ENCODE measurements at regions not wholly inside any gene's neighbourhood (a gene's known extent, or its start where the extent isn't known, plus 50 kb on each side); places are given as distances from the start of the nearest gene placed in this dataset.

- TF ChIP-seq, protein P1, sequence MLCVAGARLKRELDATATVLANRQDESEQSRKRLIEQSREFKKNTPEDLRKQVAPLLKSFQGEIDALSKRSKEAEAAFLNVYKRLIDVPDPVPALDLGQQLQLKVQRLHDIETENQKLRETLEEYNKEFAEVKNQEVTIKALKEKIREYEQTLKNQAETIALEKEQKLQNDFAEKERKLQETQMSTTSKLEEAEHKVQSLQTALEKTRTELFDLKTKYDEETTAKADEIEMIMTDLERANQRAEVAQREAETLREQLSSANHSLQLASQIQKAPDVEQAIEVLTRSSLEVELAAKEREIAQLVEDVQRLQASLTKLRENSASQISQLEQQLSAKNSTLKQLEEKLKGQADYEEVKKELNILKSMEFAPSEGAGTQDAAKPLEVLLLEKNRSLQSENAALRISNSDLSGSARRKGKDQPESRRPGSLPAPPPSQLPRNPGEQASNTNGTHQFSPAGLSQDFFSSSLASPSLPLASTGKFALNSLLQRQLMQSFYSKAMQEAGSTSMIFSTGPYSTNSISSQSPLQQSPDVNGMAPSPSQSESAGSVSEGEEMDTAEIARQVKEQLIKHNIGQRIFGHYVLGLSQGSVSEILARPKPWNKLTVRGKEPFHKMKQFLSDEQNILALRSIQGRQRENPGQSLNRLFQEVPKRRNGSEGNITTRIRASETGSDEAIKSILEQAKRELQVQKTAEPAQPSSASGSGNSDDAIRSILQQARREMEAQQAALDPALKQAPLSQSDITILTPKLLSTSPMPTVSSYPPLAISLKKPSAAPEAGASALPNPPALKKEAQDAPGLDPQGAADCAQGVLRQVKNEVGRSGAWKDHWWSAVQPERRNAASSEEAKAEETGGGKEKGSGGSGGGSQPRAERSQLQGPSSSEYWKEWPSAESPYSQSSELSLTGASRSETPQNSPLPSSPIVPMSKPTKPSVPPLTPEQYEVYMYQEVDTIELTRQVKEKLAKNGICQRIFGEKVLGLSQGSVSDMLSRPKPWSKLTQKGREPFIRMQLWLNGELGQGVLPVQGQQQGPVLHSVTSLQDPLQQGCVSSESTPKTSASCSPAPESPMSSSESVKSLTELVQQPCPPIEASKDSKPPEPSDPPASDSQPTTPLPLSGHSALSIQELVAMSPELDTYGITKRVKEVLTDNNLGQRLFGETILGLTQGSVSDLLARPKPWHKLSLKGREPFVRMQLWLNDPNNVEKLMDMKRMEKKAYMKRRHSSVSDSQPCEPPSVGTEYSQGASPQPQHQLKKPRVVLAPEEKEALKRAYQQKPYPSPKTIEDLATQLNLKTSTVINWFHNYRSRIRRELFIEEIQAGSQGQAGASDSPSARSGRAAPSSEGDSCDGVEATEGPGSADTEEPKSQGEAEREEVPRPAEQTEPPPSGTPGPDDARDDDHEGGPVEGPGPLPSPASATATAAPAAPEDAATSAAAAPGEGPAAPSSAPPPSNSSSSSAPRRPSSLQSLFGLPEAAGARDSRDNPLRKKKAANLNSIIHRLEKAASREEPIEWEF (CRISPR knock-in tag; IDR thresholded peaks at IDR 0.05): no peak
- no peak for TF ChIP-seq JUNB (CRISPR knock-in tag; conservative IDR thresholded peaks at IDR 0.05)
- no peak for TF ChIP-seq RBM22 (IDR thresholded peaks at IDR 0.05; ENCODE audit: low read depth, low read length, poor library complexity, severe bottlenecking)
- no peak for TF ChIP-seq ZNF830 (CRISPR knock-in tag; IDR thresholded peaks at IDR 0.05)
- TF ChIP-seq, protein P2, sequence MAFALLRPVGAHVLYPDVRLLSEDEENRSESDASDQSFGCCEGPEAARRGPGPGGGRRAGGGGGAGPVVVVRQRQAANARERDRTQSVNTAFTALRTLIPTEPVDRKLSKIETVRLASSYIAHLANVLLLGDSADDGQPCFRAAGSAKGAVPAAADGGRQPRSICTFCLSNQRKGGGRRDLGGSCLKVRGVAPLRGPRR (CRISPR knock-in tag; IDR thresholded peaks at IDR 0.05): no peak
- no peak for TF ChIP-seq MTF1 (CRISPR knock-in tag; IDR thresholded peaks at IDR 0.05; ENCODE audit: borderline replicate concordance)
- TF ChIP-seq ZNF165 (CRISPR knock-in tag; IDR thresholded peaks at IDR 0.05; ENCODE audit: borderline replicate concordance): no peak
Observed at GRCh38 chr1:95659588-95659987, 425.6 kb downstream of the RWDD3 start (continued).
